OCI-LY1 (cell line): ENCODE measurements at regions not wholly inside any gene's neighbourhood (a gene's known extent, or its start where the extent isn't known, plus 50 kb on each side); places are given as distances from the start of the nearest gene placed in this dataset.

Source experiments
- H2AFZ ChIP-seq: fragments of 200-600 bp; sonication (generic), shearing (Covaris generic); 2 replicates; pipeline ENCODE4 v1.6.0; 2014; ENCODE audit warnings: antibody characterized with exemption, mild to moderate bottlenecking, low read length
- H3F3A ChIP-seq: fragments of 200-600 bp; sonication (generic), shearing (Covaris generic); 2 replicates; pipeline ENCODE4 v1.6.0; 2014; ENCODE audit warnings: mild to moderate bottlenecking, antibody characterized with exemption, low read length, moderate library complexity; ENCODE audit not compliant: insufficient read depth
- H3K27ac ChIP-seq: fragments of 200-600 bp; sonication (generic); 2 replicates; pipeline ENCODE4 v1.5.1; 2014; ENCODE audit warnings: low read length, mixed run types, mild to moderate bottlenecking, low read depth; ENCODE audit not compliant: poor library complexity, severe bottlenecking
- H3K27me3 ChIP-seq: fragments of 200-600 bp; sonication (generic); 2 replicates; pipeline ENCODE4 v1.6.0; 2014; ENCODE audit warnings: antibody characterized with exemption, mild to moderate bottlenecking, low read length, moderate library complexity; ENCODE audit not compliant: insufficient read depth
- H3K36me3 ChIP-seq: fragments of 200-600 bp; sonication (generic); 2 replicates; pipeline ENCODE4 v1.6.1; 2014; ENCODE audit warnings: mild to moderate bottlenecking, antibody characterized with exemption, low read length, moderate library complexity, mixed read lengths; ENCODE audit not compliant: insufficient read depth
- H3K4me1 ChIP-seq: fragments of 200-600 bp; sonication (generic); 2 replicates; pipeline ENCODE4 v1.5.1; 2014; ENCODE audit warnings: mild to moderate bottlenecking, low read length, moderate library complexity; ENCODE audit not compliant: insufficient read depth, severe bottlenecking
- H3K4me2 ChIP-seq: fragments of 200-600 bp; sonication (generic), shearing (Covaris generic); 2 replicates; pipeline ENCODE4 v1.6.1; 2014; ENCODE audit warnings: low read length
- H3K4me3 ChIP-seq: fragments of 200-600 bp; sonication (generic); 2 replicates; pipeline ENCODE4 v1.5.1; 2014; ENCODE audit warnings: low read length, low read depth, mild to moderate bottlenecking, mixed read lengths; ENCODE audit not compliant: poor library complexity, severe bottlenecking
- H3K79me2 ChIP-seq: fragments of 200-600 bp; shearing (Covaris generic); 2 replicates; pipeline ENCODE4 v1.6.1; 2016; ENCODE audit warnings: mixed run types, low read length, mixed read lengths; ENCODE audit not compliant: insufficient read depth
- H3K9ac ChIP-seq: fragments of 200-600 bp; sonication (generic), shearing (Covaris generic); 2 replicates; pipeline ENCODE4 v1.6.1; 2014; ENCODE audit warnings: mild to moderate bottlenecking, low read length, mixed read lengths
- H3K9me2 ChIP-seq: fragments of 200-600 bp; sonication (generic), shearing (Covaris generic); 2 replicates; pipeline ENCODE4 v1.6.1; 2014; ENCODE audit warnings: low read depth, mild to moderate bottlenecking, low read length, mixed read lengths
- H3K9me3 ChIP-seq: fragments of 200-600 bp; shearing (Covaris generic); 2 replicates; pipeline ENCODE4 v1.6.1; 2014; ENCODE audit warnings: low read length, mixed read lengths
- H4K20me1 ChIP-seq: fragments of 200-600 bp; sonication (generic), shearing (Covaris generic); 2 replicates; pipeline ENCODE4 v1.6.0; 2016; ENCODE audit warnings: mild to moderate bottlenecking, low read length; ENCODE audit not compliant: insufficient read depth
- EZH2 ChIP-seq: fragments of 200-600 bp; sonication (generic), shearing (Covaris generic); IDR thresholded peaks from 2 replicates; pipeline ENCODE4 v1.8.0; 2017; ENCODE audit warnings: borderline replicate concordance, mixed run types, mild to moderate bottlenecking, antibody characterized with exemption, low read length, moderate library complexity, mixed read lengths
- TF ChIP-seq, protein P1 (sequence below): fragments of 200-600 bp; sonication (generic), shearing (Covaris generic); IDR thresholded peaks from 2 replicates; pipeline ENCODE4 v1.5.1; 2017; ENCODE audit warnings: mild to moderate bottlenecking, antibody characterized with exemption, low read length, moderate library complexity, mixed read lengths

DNA sequence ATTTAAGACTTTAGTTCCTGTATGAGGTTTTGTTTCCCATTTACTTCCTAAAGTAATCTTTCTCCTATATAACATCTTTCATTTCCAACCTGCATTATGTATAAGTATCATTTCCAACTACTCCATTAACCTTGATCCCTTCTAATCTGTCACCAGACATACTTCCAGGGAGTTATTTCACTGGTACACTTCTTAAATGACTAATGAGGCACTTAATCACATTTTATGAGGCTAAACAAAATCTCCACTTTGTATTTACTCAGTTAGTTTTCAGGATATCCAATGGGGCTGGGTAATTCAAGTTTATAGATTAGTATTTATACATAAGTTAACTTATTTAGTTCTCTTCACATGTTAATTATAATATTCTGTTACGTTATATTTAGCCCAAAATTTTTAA, 634.7 kb downstream of the PCDH17 start:
- no peak overlapping the region for H3K4me2 ChIP-seq
- H3K9me2 ChIP-seq = no peaks in the 10 kb centered on the region
- H4K20me1 ChIP-seq = no peaks in the 10 kb centered on the region
- no peak overlapping the region for H3K4me3 ChIP-seq
- TF ChIP-seq, protein P1, sequence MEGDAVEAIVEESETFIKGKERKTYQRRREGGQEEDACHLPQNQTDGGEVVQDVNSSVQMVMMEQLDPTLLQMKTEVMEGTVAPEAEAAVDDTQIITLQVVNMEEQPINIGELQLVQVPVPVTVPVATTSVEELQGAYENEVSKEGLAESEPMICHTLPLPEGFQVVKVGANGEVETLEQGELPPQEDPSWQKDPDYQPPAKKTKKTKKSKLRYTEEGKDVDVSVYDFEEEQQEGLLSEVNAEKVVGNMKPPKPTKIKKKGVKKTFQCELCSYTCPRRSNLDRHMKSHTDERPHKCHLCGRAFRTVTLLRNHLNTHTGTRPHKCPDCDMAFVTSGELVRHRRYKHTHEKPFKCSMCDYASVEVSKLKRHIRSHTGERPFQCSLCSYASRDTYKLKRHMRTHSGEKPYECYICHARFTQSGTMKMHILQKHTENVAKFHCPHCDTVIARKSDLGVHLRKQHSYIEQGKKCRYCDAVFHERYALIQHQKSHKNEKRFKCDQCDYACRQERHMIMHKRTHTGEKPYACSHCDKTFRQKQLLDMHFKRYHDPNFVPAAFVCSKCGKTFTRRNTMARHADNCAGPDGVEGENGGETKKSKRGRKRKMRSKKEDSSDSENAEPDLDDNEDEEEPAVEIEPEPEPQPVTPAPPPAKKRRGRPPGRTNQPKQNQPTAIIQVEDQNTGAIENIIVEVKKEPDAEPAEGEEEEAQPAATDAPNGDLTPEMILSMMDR = no peak
- TF ChIP-seq EZH2 = no peak
- H3K9ac ChIP-seq = no peak overlapping the region
- H3K36me3 ChIP-seq = no peaks in the 10 kb centered on the region
- H2AFZ ChIP-seq = no peak overlapping the region
- no peaks in the 10 kb centered on the region for H3K79me2 ChIP-seq
- no peaks in the 10 kb centered on the region for H3F3A ChIP-seq
- no peaks in the 10 kb centered on the region for H3K4me1 ChIP-seq
- H3K27ac ChIP-seq = no peak overlapping the region
- H3K9me3 ChIP-seq = no peaks in the 10 kb centered on the region
- no peaks in the 10 kb centered on the region for H3K27me3 ChIP-seq

DNA sequence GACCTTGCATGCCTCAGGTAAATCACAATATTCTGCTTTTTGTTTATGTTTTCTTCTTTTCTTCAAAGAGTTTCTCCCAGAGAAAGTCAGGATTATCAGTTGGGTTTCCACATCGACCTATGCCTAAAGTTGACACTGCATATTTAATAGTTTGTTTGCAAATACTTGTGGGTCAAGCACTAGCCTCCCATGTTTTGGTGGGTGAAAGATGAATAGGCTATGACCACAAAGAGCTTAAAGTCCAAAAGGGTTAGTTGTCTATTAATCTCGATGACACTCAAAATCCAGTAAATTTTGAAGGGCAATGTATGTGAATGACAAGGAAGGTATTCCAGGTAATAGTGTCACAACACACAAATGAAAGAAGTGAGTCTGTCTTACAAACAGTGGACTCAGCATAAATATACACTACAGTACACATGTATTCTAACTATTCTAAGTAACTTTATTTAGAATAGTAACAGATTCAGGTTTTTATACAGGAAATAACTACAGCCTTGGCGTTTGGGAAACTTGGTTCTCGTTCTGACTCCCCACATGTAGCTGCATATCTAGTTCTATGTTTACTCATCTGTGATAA, 667.1 kb downstream of the PCDH17 start:
- no peak overlapping the region for H3K9ac ChIP-seq
- H3K79me2 ChIP-seq = no peaks in the 10 kb centered on the region
- no peak overlapping the region for H3K4me3 ChIP-seq
- no peaks in the 10 kb centered on the region for H3K4me1 ChIP-seq
- no peak overlapping the region for H3K27ac ChIP-seq
- no peaks in the 10 kb centered on the region for H3K36me3 ChIP-seq
- H3K9me2 ChIP-seq = no peaks in the 10 kb centered on the region
- no peaks in the 10 kb centered on the region for H4K20me1 ChIP-seq
- H2AFZ ChIP-seq = no peak overlapping the region
- H3K27me3 ChIP-seq = no peaks in the 10 kb centered on the region
- TF ChIP-seq, protein P1 = no peak
- TF ChIP-seq EZH2 = no peak
- H3F3A ChIP-seq = no peaks in the 10 kb centered on the region
- no peak overlapping the region for H3K4me2 ChIP-seq
- H3K9me3 ChIP-seq = no peaks in the 10 kb centered on the region

DNA sequence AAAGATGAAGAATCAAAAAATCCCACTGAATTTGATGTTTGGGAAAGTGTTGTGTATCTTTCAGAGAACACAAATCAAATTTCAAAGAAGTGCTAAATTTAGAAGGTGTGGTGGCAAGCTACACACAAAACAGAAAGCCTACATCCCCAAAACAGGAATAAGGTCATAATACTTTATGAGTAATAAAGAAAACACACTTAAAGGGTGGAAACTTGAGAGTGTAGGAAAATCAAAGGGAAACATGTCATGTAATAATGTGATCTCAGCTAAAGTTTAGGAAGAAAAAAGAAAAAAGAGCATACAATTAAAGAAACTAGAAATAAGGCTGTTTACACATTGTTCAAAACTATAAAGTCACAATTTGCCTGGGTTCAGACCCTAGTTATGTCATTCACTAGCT, 668.7 kb downstream of the PCDH17 start:
- Histone ChIP-seq H3K4me3 (no peak overlapping the region), H3K79me2 (no peaks in the 10 kb centered on the region), H3K9me2 (no peaks in the 10 kb centered on the region), H2AFZ (no peak overlapping the region), H3K36me3 (no peaks in the 10 kb centered on the region), H3K27me3 (no peaks in the 10 kb centered on the region), H3K9ac (no peak overlapping the region), H3K4me1 (no peaks in the 10 kb centered on the region), H4K20me1 (no peaks in the 10 kb centered on the region), H3F3A (no peaks in the 10 kb centered on the region), H3K4me2 (no peak overlapping the region), H3K27ac (no peak overlapping the region), H3K9me3 (no peaks in the 10 kb centered on the region)
- TF ChIP-seq EZH2 = no peak
- TF ChIP-seq, protein P1 = no peak
